CD14-positive monocyte (primary cell): ENCODE measurements at regions not wholly inside any gene's neighbourhood (a gene's known extent, or its start where the extent isn't known, plus 50 kb on each side); places are given as distances from the start of the nearest gene placed in this dataset.

Source experiments
- DNase-seq, 3 donors: peaks; one replicate each; pipeline ENCODE4 v3.0.0-alpha.2; 2011 to 2022
- H2AFZ ChIP-seq: 2 replicates; pipeline ENCODE4 v1.6.0; 2012; ENCODE audit warnings: mild to moderate bottlenecking, low read depth, low read length, inconsistent platforms; ENCODE audit not compliant: insufficient read depth, poor library complexity, severe bottlenecking
- H3K27ac ChIP-seq, 2 donors: 1 replicate in 1 of 2; 2 replicates in 1 of 2; pipeline ENCODE4 v1.5.1; 2012 to 2013; ENCODE audit warnings: low read length in 2 of 2, control low read depth in 1 of 2, inconsistent platforms in 1 of 2, low read depth in 1 of 2, mild to moderate bottlenecking in 1 of 2
- H3K27me3 ChIP-seq, 2 donors: one replicate each; pipeline versions ENCODE4 v1.6.0 to v1.6.1; 2011 to 2013; ENCODE audit warnings: low read length in 2 of 2; ENCODE audit not compliant: control insufficient read depth in 2 of 2, insufficient read depth in 2 of 2
- H3K36me3 ChIP-seq, 2 donors: replicated peaks in 1 of 2; 1 replicate in 1 of 2; 2 replicates in 1 of 2; pipeline versions ENCODE4 v1.5.1 to v1.6.1; 2012 to 2013; ENCODE audit warnings: low read length in 2 of 2, control low read depth in 1 of 2, inconsistent platforms in 1 of 2, mild to moderate bottlenecking in 1 of 2; ENCODE audit not compliant: insufficient read depth in 2 of 2, control insufficient read depth in 1 of 2
- H3K4me1 ChIP-seq, 2 donors: 1 replicate in 1 of 2; 2 replicates in 1 of 2; pipeline versions ENCODE4 v1.5.1 to v1.6.1; 2012 to 2013; ENCODE audit warnings: low read length in 2 of 2, control low read depth in 1 of 2, inconsistent platforms in 1 of 2, mild to moderate bottlenecking in 1 of 2, moderate library complexity in 1 of 2; ENCODE audit not compliant: insufficient read depth in 2 of 2, control insufficient read depth in 1 of 2
- H3K4me2 ChIP-seq: replicated peaks from 2 replicates; pipeline ENCODE3; 2012; ENCODE audit warnings: low read length, moderate library complexity, mild to moderate bottlenecking; ENCODE audit not compliant: poor library complexity, severe bottlenecking; ENCODE audit errors: extremely low read depth
- H3K4me3 ChIP-seq, 3 experiments: fragments of 200-600 bp in 1 of 3; sonication (generic) in 1 of 3; replicated peaks in 1 of 3; 1 replicate in 2 of 3; 2 replicates in 1 of 3; pipeline ENCODE4 v1.5.1; 2011 to 2013; ENCODE audit warnings: low read length in 3 of 3, mild to moderate bottlenecking in 3 of 3, control low read depth in 2 of 3, low read depth in 2 of 3, inconsistent platforms in 1 of 3, moderate library complexity in 1 of 3
- H3K79me2 ChIP-seq: 2 replicates; pipeline ENCODE4 v1.6.0; 2012; ENCODE audit warnings: mild to moderate bottlenecking, control low read depth, inconsistent platforms, low read length, moderate library complexity; ENCODE audit not compliant: insufficient read depth
- H3K9ac ChIP-seq: 2 replicates; pipeline ENCODE4 v1.6.0; 2017; ENCODE audit warnings: low read length, mild to moderate bottlenecking; ENCODE audit not compliant: insufficient read depth, poor library complexity, severe bottlenecking
- H3K9me3 ChIP-seq, 2 donors: replicated peaks in 1 of 2; 1 replicate in 1 of 2; 2 replicates in 1 of 2; pipeline versions ENCODE4 v1.5.1 to v1.6.1; 2012 to 2013; ENCODE audit warnings: low read length in 2 of 2, control low read depth in 1 of 2; ENCODE audit not compliant: control insufficient read depth in 1 of 2, insufficient read depth in 1 of 2
- H4K20me1 ChIP-seq: 2 replicates; pipeline ENCODE4 v1.6.0; 2012; ENCODE audit warnings: mild to moderate bottlenecking, low read length, control low read depth, moderate library complexity; ENCODE audit not compliant: insufficient read depth
- H3K27ac Mint-ChIP-seq, 7 donors: one replicate each; pipeline ENCODE4 v1.8.0; 2020; ENCODE audit warnings: mild to moderate bottlenecking in 7 of 7, mixed read lengths in 7 of 7, moderate library complexity in 6 of 7, inconsistent platforms in 2 of 7
- H3K27me3 Mint-ChIP-seq, 3 donors: one replicate each; pipeline ENCODE4 v1.8.0; 2021 to 2022; ENCODE audit warnings: low read depth in 3 of 3, mild to moderate bottlenecking in 3 of 3, mixed read lengths in 3 of 3, moderate library complexity in 3 of 3, inconsistent platforms in 1 of 3
- H3K36me3 Mint-ChIP-seq, 2 donors: one replicate each; pipeline ENCODE4 v1.8.0; 2020; ENCODE audit warnings: mixed read lengths in 2 of 2, inconsistent platforms in 1 of 2, mild to moderate bottlenecking in 1 of 2
- H3K4me1 Mint-ChIP-seq: one replicate; pipeline ENCODE4 v1.8.0; 2020; ENCODE audit warnings: mild to moderate bottlenecking, mixed read lengths
- H3K4me3 Mint-ChIP-seq, 2 donors: one replicate each; pipeline ENCODE4 v1.8.0; 2020; ENCODE audit warnings: mild to moderate bottlenecking in 2 of 2, mixed read lengths in 2 of 2, moderate library complexity in 1 of 2
- H3K9me3 Mint-ChIP-seq, 7 donors: one replicate each; pipeline ENCODE4 v1.8.0; 2020 to 2022; ENCODE audit warnings: mixed read lengths in 7 of 7, mild to moderate bottlenecking in 6 of 7, moderate library complexity in 6 of 7, inconsistent platforms in 2 of 7
- WGBS: methylation state at CpG from one replicate; pipeline ENCODE4 v1.1.5; 2013; ENCODE audit warnings: missing lambda C conversion rate; ENCODE audit not compliant: insufficient coverage; 5-methylcytosine and 5-hydroxymethylcytosine counted together
- intact Hi-C, 2 donors: fragments of 100-400 bp; cut with micrococcal nuclease; formaldehyde crosslinking; loops; one replicate each; pipeline versions ENCODE4 v1.15.0 to v1.15.1; 2023
- TF ChIP-seq, protein P1 (sequence below): fragments of 200-600 bp; IDR thresholded peaks from one replicate; pipeline ENCODE4 v1.8.0; 2022; ENCODE audit warnings: antibody characterized with exemption, mild to moderate bottlenecking

DNA sequence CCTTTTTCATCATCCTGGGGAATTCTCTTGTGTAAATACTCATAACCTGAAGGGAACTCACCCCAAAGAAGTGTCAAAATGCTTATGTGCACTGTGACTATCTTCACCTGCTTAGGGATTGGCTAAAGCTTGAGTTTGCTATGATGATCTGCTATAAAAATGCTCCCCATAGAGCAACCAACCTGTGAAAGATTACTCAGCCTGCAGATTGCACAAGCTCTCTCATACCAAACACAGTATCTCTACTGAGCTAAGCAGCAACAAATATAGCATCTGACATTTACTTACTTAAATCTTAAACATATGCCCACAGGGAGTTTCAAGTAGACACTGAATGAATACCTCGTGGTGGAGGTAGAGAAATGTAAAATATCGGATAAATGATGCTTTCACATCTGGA lies 725.8 kb downstream of the MRPL39 start:
- Mint-ChIP-seq H3K4me1 (no peaks in the 10 kb centered on the region), H3K27me3 (peaks cover 0 to 1% (median 0%) of the 10 kb centered on the region in 3 donors), H3K36me3 (no peaks in the 10 kb centered on the region), H3K4me3 (no peak overlapping the region), H3K27ac (no peak overlapping the region), H3K9me3 (peaks cover 0 to 13% (median 2%) of the 10 kb centered on the region in 7 donors)
- Histone ChIP-seq H3K36me3 (no peaks in the 10 kb centered on the region), H3K4me2 (no peak overlapping the region), H3K27me3 (no peaks in the 10 kb centered on the region), H2AFZ (no peak overlapping the region), H3K9me3 (peaks cover 0 to 4% of the 10 kb centered on the region in 2 donors), H3K79me2 (no peaks in the 10 kb centered on the region), H4K20me1 (no peaks in the 10 kb centered on the region), H3K9ac (no peak overlapping the region), H3K4me1 (no peaks in the 10 kb centered on the region), H3K27ac (no peak overlapping the region), H3K4me3 (no peak overlapping the region)
- TF ChIP-seq, protein P1, sequence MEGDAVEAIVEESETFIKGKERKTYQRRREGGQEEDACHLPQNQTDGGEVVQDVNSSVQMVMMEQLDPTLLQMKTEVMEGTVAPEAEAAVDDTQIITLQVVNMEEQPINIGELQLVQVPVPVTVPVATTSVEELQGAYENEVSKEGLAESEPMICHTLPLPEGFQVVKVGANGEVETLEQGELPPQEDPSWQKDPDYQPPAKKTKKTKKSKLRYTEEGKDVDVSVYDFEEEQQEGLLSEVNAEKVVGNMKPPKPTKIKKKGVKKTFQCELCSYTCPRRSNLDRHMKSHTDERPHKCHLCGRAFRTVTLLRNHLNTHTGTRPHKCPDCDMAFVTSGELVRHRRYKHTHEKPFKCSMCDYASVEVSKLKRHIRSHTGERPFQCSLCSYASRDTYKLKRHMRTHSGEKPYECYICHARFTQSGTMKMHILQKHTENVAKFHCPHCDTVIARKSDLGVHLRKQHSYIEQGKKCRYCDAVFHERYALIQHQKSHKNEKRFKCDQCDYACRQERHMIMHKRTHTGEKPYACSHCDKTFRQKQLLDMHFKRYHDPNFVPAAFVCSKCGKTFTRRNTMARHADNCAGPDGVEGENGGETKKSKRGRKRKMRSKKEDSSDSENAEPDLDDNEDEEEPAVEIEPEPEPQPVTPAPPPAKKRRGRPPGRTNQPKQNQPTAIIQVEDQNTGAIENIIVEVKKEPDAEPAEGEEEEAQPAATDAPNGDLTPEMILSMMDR, result no peak
- DNase-seq, result no peak
- no CpG with 5 or more reads among the region's 2 CpGs for WGBS
- intact Hi-C loops, result no loop called here

DNA sequence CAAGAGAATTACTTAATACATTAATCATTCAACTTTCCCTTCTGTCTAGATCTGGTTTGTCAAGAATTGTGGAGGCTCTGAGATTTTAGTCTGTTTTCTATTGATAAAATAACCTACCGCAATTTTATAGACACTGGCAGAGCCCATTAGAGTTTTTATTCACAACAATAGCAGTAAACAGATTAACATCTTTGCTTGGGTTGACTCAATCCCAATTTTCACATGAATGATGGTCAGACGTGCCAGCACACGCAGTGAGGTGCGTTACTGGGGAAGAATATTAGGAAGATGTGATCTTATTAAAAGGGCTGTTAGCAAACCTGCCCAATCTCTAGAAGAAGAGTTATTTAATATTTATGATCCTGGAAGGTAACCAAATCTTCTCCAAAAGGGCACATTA lies 736.6 kb downstream of the MRPL39 start:
- no CpG with 5 or more reads among the region's 4 CpGs for WGBS
- no peaks in the 10 kb centered on the region for H3K79me2 ChIP-seq
- DNase-seq, result no peak

More for the DNA sequence above, 736.6 kb downstream of the MRPL39 start:
- H2AFZ ChIP-seq, result no peak overlapping the region
- H3K9me3 Mint-ChIP-seq, result peaks cover 0 to 4% (median 0%) of the 10 kb centered on the region in 7 donors
- TF ChIP-seq, protein P1, result no peak
- no peaks in the 10 kb centered on the region for H4K20me1 ChIP-seq
- H3K4me3 ChIP-seq, result no peak overlapping the region
- no peaks in the 10 kb centered on the region for H3K4me1 ChIP-seq
- no peaks in the 10 kb centered on the region for H3K27me3 Mint-ChIP-seq
- no peak overlapping the region for H3K4me3 Mint-ChIP-seq
- no peaks in the 10 kb centered on the region for H3K36me3 Mint-ChIP-seq
- H3K4me1 Mint-ChIP-seq, result no peaks in the 10 kb centered on the region
- peaks cover 0 to 10% of the 10 kb centered on the region in 2 donors for H3K9me3 ChIP-seq
- no peaks in the 10 kb centered on the region for H3K27me3 ChIP-seq
- no peak overlapping the region for H3K27ac ChIP-seq
- H3K9ac ChIP-seq, result no peak overlapping the region
- no peak overlapping the region for H3K4me2 ChIP-seq
- no peak overlapping the region for H3K27ac Mint-ChIP-seq
- H3K36me3 ChIP-seq, result no peaks in the 10 kb centered on the region
- intact Hi-C loops, result no loop called here
